GM13977 (cell line): ENCODE measurements at regions not wholly inside any gene's neighbourhood (a gene's known extent, or its start where the extent isn't known, plus 50 kb on each side); places are given as distances from the start of the nearest gene placed in this dataset.

ENCODE experiments used
- DNase-seq: peaks from one replicate; pipeline ENCODE4 v3.0.0; 2012; ENCODE audit warnings: low spot score
- in situ Hi-C: fragments of 300-500 bp; cut with MboI; formaldehyde crosslinking; loops from one replicate; pipeline ENCODE4 v1.12.0; 2022; ENCODE audit warnings: low sequenced_read_pairs, low pct_unique_long_range_greater_than_20kb, mixed read lengths, inconsistent platforms; ENCODE audit not compliant: unreplicated experiment
- TF ChIP-seq, protein P1 (sequence below): IDR thresholded peaks from 2 replicates; pipeline ENCODE4 v1.5.1; 2012; ENCODE audit warnings: mild to moderate bottlenecking, control low read depth; ENCODE audit not compliant: insufficient read depth; ENCODE audit errors: extremely low read depth, missing control alignments

DNA sequence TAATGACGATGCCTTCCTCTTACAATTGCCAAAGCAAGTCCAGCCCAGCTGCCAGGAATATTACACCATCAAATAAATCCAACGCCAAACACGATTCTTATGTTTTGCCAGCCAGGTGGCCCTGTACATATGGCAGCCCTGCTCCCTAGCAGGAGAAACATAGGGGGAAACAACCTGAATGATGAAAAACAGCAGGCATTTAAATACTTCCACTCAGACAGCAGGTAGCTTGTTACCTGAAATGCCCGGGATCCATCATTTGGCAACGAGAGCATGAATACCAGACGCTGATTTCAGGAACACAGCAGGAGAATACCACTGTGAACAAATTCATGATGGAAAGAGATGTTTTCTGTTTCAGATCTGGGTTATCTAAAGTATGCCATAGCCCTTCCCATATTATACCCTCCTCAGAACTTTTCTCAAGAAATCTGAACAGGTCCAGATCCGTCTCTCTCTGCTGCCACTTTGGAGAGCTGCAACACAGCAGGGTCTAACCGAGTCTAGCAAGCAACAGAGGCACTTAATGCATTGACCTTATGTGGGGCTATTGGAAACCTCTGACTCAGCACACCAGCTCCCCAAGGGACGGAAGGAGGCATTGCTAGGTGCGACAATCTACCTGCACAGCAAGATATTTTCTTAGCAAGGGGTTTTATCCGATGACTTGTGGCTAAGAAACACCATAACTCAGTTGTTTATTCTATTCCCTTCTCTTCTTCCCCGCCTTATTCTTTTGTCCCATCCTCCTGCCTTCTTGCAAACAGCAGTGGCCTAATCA is 166.3 kb downstream of the BARHL2 start:
- no peak for DNase-seq
- TF ChIP-seq, protein P1, sequence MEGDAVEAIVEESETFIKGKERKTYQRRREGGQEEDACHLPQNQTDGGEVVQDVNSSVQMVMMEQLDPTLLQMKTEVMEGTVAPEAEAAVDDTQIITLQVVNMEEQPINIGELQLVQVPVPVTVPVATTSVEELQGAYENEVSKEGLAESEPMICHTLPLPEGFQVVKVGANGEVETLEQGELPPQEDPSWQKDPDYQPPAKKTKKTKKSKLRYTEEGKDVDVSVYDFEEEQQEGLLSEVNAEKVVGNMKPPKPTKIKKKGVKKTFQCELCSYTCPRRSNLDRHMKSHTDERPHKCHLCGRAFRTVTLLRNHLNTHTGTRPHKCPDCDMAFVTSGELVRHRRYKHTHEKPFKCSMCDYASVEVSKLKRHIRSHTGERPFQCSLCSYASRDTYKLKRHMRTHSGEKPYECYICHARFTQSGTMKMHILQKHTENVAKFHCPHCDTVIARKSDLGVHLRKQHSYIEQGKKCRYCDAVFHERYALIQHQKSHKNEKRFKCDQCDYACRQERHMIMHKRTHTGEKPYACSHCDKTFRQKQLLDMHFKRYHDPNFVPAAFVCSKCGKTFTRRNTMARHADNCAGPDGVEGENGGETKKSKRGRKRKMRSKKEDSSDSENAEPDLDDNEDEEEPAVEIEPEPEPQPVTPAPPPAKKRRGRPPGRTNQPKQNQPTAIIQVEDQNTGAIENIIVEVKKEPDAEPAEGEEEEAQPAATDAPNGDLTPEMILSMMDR = no peak
- in situ Hi-C loops = no loop called here

GRCh38 chr1:90544356-90544755 is 172.7 kb downstream of the BARHL2 start:
- DNase-seq = no peak
- in situ Hi-C loops = no loop called here
- TF ChIP-seq, protein P1 = no peak

DNA sequence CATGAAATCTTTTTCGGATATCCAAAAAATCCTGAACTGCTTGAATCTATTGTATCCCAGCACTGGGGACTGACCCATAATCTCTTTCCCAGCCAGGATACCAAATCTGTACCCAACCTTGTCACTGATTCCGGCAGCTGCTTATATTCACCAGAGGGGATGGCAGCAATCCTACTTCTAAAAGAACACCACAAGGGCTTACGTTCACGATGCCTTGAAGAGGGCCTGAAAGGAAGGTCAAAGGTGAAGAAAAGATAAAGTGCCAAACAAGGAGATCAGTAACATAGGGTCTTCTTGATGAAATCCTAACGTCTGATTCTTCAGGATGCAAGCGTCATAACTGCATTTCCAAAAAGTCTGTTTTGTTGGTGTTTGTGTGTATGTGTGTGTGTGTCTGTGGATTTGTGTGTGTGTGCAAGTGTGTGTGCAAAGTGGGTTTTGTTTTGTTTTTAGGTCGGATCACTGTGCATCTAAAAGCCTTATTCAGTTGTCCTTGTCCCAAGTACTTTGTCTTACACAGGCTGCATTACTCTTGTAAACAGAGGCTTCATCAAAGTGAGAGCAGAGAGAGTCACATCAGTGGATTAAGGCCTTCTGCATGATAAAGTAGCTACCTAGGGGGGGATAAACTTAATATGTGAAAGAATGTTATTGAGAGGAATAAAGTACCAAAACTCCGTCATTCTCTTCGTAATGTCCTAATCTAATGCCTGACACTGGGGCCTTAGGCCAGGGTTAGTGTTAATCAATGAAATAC is 179.3 kb downstream of the BARHL2 start:
- TF ChIP-seq, protein P1 = no peak
- DNase-seq = no peak
- in situ Hi-C loops = no loop called here

DNA sequence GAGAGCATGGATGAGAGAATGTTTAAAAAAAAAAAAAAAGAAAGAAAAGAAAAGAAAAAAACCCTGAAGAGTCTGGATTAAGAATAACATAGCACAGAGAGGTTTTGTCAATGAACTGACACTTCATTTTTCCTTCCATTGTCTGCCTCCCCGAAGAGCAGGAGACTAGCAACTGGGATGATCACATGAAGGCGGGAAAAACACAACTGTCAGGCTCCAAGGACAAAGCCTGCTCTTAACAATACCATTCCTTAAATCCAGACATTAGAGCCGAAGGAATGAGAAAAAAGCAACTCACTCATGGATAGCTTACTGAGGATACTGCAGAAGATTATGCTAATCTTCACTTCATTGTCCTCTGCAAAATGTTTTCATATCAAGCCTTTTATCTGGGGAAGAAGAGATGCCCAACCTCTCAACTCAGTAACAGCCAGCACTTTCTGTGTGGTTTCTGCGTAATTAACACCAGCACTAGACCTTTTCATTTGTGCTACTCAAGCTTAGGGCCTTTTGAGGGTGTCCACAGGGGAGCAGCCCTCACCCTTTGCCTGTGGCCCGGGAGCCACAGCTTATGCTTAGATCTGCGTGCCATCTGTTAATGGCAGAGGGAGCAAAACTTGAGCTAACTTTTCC is 182.3 kb downstream of the BARHL2 start:
- TF ChIP-seq, protein P1 = no peak
- in situ Hi-C loops = no loop called here
- DNase-seq = no peak

DNA sequence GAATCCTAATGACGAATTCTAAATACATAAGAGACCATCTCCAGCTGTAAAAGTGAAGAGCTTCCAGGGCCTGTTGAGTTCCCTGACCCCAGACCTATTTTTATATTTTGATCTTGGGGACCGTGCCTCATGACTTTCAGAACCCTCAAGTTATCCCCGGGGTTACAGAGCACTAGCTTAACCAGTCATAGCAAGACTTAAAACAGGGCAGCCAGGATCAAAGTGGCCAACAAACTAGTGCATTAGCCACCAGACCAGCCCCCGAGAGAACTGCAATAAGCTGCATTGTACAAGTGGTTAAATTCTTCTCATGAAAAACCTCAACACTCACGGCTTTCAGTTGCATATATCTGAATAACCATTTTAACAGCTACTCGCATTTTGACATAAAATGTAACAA is 183.0 kb downstream of the BARHL2 start:
- DNase-seq = no peak
- in situ Hi-C loops = no loop called here
- TF ChIP-seq, protein P1 = no peak

DNA sequence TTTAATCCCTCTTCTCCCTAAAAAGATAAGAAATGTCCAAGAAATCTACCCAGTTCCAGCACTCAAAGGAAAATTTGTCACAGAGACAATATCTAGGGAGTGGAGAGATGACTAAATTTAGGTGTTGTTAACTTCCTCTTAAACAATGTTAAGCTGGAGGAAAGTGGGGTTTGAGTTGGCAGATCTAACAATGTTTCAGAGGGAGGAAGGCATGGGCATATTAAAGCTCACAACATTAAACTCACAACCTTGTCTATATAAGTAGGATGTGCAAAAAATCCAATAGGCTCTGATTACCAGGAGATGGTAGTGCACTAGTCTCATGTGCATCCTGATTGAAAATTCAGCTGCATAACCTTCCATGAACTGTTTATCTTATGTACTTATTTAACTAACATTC is 190.1 kb downstream of the BARHL2 start:
- DNase-seq = no peak
- TF ChIP-seq, protein P1 = no peak
- in situ Hi-C loops = no loop called here
